ENCODE measurements at regions not wholly inside any gene's neighbourhood (a gene's known extent, or its start where the extent isn't known, plus 50 kb on each side); places are given as distances from the start of the nearest gene placed in this dataset.
"Not testable (repeated sequence)": the region's sequence is repeated elsewhere in the genome, so short reads cannot be mapped to it uniquely, and the experiment has no call there.

DNA sequence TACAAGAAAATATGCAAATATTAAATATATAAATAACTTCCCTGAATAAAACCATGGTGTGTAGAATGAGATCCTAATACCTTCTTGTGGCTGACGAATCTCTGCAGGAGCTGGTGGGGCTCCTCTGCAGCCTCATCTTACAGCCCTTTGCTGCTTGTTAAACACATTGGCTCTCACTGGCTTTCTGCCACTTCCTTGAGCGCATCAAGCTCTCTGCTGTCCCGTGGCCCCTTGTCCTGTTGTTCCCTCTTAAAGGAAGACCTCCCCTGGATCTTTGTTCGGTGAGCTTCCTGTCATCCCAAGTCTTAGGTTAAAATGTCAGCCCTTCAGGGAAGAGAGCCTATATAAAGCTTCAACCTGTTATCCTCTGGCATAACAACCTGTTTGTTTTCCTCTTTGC, 519.6 kb downstream of the DOK5 start:
- no peak for TF ChIP-seq CTCF (IDR thresholded peaks at IDR 0.05; ENCODE audit: extremely low read depth, insufficient read depth, missing control alignments)
- in situ Hi-C loops (cut with MboI; ENCODE audit: low pct_unique_long_range_greater_than_20kb, low sequenced_read_pairs, unreplicated experiment): no loop called here
- no peak for DNase-seq (ENCODE audit: low spot score)

DNA sequence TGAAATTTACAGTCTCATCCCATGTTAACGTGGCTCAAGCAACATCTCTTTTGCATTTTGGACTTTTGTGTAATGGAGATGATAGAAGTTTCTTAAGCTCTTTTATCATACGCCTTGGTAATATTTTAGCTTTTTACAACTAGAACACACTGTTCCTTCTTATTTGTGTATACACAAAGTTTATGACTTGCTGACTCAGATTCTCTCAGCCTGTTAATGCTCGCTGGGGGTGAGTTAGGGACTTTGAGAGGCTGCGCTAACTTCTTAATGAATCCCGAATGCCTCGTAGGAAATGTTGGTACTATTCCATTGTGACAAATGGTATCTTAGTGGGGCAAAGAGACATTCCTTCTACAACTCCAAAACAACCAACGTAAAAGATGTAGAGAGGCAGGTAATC, 509.7 kb downstream of the DOK5 start:
- DNase-seq (ENCODE audit: low spot score): no peak
- in situ Hi-C loops (cut with MboI; ENCODE audit: low pct_unique_long_range_greater_than_20kb, low sequenced_read_pairs, unreplicated experiment): no loop called here
- no peak for TF ChIP-seq CTCF (IDR thresholded peaks at IDR 0.05; ENCODE audit: extremely low read depth, insufficient read depth, missing control alignments)

DNA sequence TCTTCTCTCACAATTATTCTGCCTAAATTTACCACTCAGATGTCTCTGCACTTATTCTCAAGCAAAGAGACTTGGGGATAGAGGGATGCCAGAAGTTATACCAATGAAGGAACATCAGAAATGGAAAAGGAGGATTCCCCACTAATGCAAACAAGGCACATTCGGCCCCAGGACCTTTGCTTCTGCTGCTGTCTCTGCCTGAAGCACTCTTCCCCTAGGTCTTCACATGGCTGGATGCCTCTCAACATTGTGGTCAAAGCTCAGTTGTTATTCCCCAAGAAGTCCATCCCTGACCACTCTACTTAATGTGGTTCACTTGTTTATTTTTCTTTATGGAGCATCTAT, 508.7 kb downstream of the DOK5 start:
- no peak for TF ChIP-seq CTCF (IDR thresholded peaks at IDR 0.05; ENCODE audit: extremely low read depth, insufficient read depth, missing control alignments)
- in situ Hi-C loops (cut with MboI; ENCODE audit: low pct_unique_long_range_greater_than_20kb, low sequenced_read_pairs, unreplicated experiment): no loop called here
- no peak for DNase-seq (ENCODE audit: low spot score)

GRCh38 chr20:54983394-54984103, 508.2 kb downstream of the DOK5 start:
- DNase-seq (ENCODE audit: low spot score); in situ Hi-C loops (cut with MboI; ENCODE audit: low pct_unique_long_range_greater_than_20kb, low sequenced_read_pairs, unreplicated experiment): not testable (repeated sequence)

DNA sequence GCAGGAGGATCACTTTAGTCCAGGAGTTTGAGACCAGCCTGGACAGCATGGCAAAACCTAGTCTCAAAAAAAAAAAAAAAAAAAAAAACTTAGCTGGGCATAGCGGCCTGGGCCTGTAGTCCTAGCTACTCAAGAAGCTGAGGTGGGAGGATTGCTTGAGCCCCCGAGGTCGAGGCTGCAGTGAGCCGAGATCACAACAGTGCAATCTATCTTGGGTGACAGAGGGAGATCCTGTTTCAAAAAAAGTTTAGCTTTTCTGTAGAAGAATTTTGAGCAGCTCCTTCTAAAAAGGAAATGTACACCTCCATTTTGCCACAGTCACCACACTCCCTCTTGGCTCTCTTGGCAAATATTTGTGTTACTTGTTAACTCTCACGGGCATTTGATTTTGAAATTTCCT, 505.8 kb downstream of the DOK5 start:
- no peak for DNase-seq (ENCODE audit: low spot score)
- in situ Hi-C loops (cut with MboI; ENCODE audit: low pct_unique_long_range_greater_than_20kb, low sequenced_read_pairs, unreplicated experiment): no loop called here
- TF ChIP-seq CTCF (IDR thresholded peaks at IDR 0.05; ENCODE audit: extremely low read depth, insufficient read depth, missing control alignments): no peak

DNA sequence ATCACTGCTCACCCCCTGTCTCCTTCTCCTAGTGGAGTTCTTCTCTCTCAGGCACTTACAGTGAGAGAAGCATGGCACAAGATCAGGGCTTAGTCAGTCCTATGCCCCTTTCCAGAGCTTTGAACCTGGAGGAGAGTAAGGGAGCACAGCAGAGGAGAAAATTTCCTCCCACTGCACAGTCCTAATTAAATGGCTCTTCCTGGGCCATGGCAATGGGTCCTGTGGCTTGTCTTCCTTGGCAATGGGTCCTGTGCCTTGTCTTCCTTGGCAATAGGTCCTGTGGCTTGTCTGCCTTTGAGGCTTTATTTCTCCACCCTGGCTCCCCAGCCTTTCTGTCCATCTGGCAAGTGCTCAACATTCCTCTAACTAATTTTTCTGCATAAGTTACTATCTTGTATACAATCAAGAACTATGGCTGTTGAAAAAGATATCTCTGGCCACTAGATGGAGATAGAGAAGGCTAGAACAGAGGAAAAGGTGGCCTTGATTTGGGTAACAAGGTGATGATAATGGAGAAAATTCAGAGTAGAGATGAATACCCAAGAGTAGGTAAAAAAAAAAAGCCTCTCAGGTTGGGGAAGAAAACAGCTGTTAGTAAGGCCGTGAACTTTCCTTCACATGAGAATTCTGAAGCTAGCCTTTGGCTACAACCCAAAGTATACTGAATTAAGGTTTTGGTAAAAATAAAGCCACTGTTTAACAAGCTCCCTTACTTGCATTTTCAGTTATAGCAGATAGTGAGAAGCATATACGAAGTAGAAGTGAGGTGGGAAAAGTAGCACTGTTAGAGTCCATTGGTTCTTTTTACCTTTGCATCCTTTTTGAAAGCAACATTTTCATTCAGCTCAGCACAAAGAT, 504.9 kb downstream of the DOK5 start:
- in situ Hi-C loops (cut with MboI; ENCODE audit: low pct_unique_long_range_greater_than_20kb, low sequenced_read_pairs, unreplicated experiment): no loop called here
- DNase-seq (ENCODE audit: low spot score): peak; percentile 5
- TF ChIP-seq CTCF (IDR thresholded peaks at IDR 0.05; ENCODE audit: extremely low read depth, insufficient read depth, missing control alignments): peak; percentile 28

- in situ Hi-C loops (cut with MboI; ENCODE audit: low pct_unique_long_range_greater_than_20kb, low sequenced_read_pairs, unreplicated experiment): no loop called here
- no peak for DNase-seq (ENCODE audit: low spot score)
- TF ChIP-seq CTCF (IDR thresholded peaks at IDR 0.05; ENCODE audit: extremely low read depth, insufficient read depth, missing control alignments): no peak
Observed at GRCh38 chr20:54950304-54950703, 474.9 kb downstream of the DOK5 start.

Measured in GM13977 (cell line).